H1 (cell line): ENCODE measurements at regions not wholly inside any gene's neighbourhood (a gene's known extent, or its start where the extent isn't known, plus 50 kb on each side); places are given as distances from the start of the nearest gene placed in this dataset.

ENCODE experiments used
- CEBPB ChIP-seq: IDR thresholded peaks from 2 replicates; pipeline ENCODE4 v1.6.1; 2012; ENCODE audit warnings: low read depth, low read length
- CHD2 ChIP-seq: IDR thresholded peaks from 2 replicates; pipeline ENCODE4 v1.6.1; 2012; ENCODE audit warnings: low read length, improper control_type of control experiment
- CREB1 ChIP-seq: IDR thresholded peaks from 2 replicates; pipeline ENCODE4 v1.6.1; 2012; ENCODE audit warnings: inconsistent platforms
- E2F6 ChIP-seq: IDR thresholded peaks from 2 replicates; pipeline ENCODE4 v1.6.1; 2012; ENCODE audit warnings: inconsistent platforms
- JUN ChIP-seq: IDR thresholded peaks from 2 replicates; pipeline ENCODE4 v1.6.1; 2011; ENCODE audit warnings: low read depth, mild to moderate bottlenecking, improper control_type of control experiment, low read length
- POLR2AphosphoS5 ChIP-seq: IDR thresholded peaks from 2 replicates; pipeline ENCODE4 v1.6.1; 2011; ENCODE audit warnings: low read depth, low read length
- RXRA ChIP-seq: IDR thresholded peaks from 2 replicates; pipeline ENCODE4 v1.6.1; 2011; ENCODE audit warnings: low read depth, mild to moderate bottlenecking, low read length, moderate library complexity; ENCODE audit not compliant: insufficient read depth
- SIX5 ChIP-seq: IDR thresholded peaks from 2 replicates; pipeline ENCODE4 v1.6.1; 2011; ENCODE audit warnings: mild to moderate bottlenecking, low read depth, low read length
- SP2 ChIP-seq: IDR thresholded peaks from 2 replicates; pipeline ENCODE4 v1.6.1; 2012; ENCODE audit warnings: mild to moderate bottlenecking, low read length, inconsistent platforms
- SUZ12 ChIP-seq: fragments of 200-600 bp; sonication (generic); IDR thresholded peaks from 2 replicates; pipeline ENCODE4 v1.6.1; 2012; ENCODE audit warnings: mild to moderate bottlenecking, inconsistent platforms, low read length, moderate library complexity, mixed read lengths
- TAF1 ChIP-seq: IDR thresholded peaks from 2 replicates; pipeline ENCODE4 v1.6.1; 2011; ENCODE audit warnings: mild to moderate bottlenecking, low read depth, low read length
- TEAD4 ChIP-seq: IDR thresholded peaks from 2 replicates; pipeline ENCODE4 v1.6.1; 2012; ENCODE audit warnings: low read depth, low read length, inconsistent platforms, mixed read lengths
- TF ChIP-seq, protein P1 (sequence below): IDR thresholded peaks from 2 replicates; pipeline ENCODE4 v1.6.1; 2012; ENCODE audit warnings: inconsistent platforms

DNA sequence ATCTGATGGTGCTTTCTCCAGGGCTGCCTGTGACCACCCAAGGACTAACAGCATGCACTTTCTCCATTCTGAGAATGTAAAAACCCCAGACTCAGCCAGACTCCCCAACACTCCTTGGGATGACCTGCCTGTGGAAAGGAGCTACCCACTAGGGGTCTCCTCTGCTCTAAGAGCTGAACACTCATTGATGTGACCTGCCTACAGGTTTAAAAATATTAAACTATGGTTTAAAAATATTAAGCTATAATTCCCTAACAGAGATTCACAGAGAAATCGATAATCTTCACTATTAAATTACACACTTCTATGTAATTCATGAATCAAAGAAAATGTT, 696.2 kb upstream of the SLITRK5 start:
- TF ChIP-seq CHD2: no peak
- TF ChIP-seq POLR2AphosphoS5: no peak
- TF ChIP-seq SUZ12: no peak
- no peak for TF ChIP-seq CREB1
- no peak for TF ChIP-seq E2F6
- no peak for TF ChIP-seq CEBPB
- TF ChIP-seq, protein P1, sequence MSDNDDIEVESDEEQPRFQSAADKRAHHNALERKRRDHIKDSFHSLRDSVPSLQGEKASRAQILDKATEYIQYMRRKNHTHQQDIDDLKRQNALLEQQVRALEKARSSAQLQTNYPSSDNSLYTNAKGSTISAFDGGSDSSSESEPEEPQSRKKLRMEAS: no peak
- no peak for TF ChIP-seq RXRA
- TF ChIP-seq JUN: no peak
- TF ChIP-seq SIX5: no peak
- TF ChIP-seq TAF1: no peak
- no peak for TF ChIP-seq TEAD4
- no peak for TF ChIP-seq SP2
